GM10266 (cell line): ENCODE measurements at regions not wholly inside any gene's neighbourhood (a gene's known extent, or its start where the extent isn't known, plus 50 kb on each side); places are given as distances from the start of the nearest gene placed in this dataset.

Experiments
- DNase-seq: peaks from one replicate; pipeline ENCODE4 v3.0.0; 2012; ENCODE audit errors: extremely low spot score
- CTCF ChIP-seq: IDR thresholded peaks from 2 replicates; pipeline ENCODE4 v1.5.1; 2012; ENCODE audit warnings: mild to moderate bottlenecking, low read depth; ENCODE audit not compliant: control insufficient read depth, insufficient read depth; ENCODE audit errors: missing control alignments

GRCh38 chr5:42924686-42925085 lies 113.0 kb upstream of the SELENOP start:
- TF ChIP-seq CTCF: no peak
- no peak for DNase-seq

GRCh38 chr5:42924226-42924625 lies 112.5 kb upstream of the SELENOP start:
- no peak for DNase-seq
- TF ChIP-seq CTCF: no peak

- DNase-seq: peak; percentile 29
- TF ChIP-seq CTCF: no peak
Observed at GRCh38 chr5:42923710-42924109, 112.0 kb upstream of the SELENOP start.

- DNase-seq: no peak
Observed at GRCh38 chr5:42919600-42919999, 107.9 kb upstream of the SELENOP start.

GRCh38 chr5:42915306-42915866 lies 103.7 kb upstream of the SELENOP start:
- no peak for TF ChIP-seq CTCF

More at GRCh38 chr5:42919600-42919999, 107.9 kb upstream of the SELENOP start:
- TF ChIP-seq CTCF: no peak

GRCh38 chr5:42912184-42912798 lies 100.6 kb upstream of the SELENOP start:
- peak; percentile 46 for TF ChIP-seq CTCF
- no peak for DNase-seq

More at GRCh38 chr5:42915306-42915866, 103.7 kb upstream of the SELENOP start:
- DNase-seq: no peak
